HG03280 (cell line): ENCODE measurements at regions not wholly inside any gene's neighbourhood (a gene's known extent, or its start where the extent isn't known, plus 50 kb on each side); places are given as distances from the start of the nearest gene placed in this dataset.

Source experiments
- ATAC-seq: cut with Tn5 transposase; IDR thresholded peaks from one replicate; pipeline ENCODE4 v1.9.1; 2021; ENCODE audit warnings: mild to moderate bottlenecking, moderate library complexity; ENCODE audit not compliant: unreplicated experiment

GRCh38 chr20:6618051-6618450, 149.4 kb upstream of the BMP2 start:
- no peak for ATAC-seq

GRCh38 chr20:6616421-6616820, 151.1 kb upstream of the BMP2 start:
- no peak for ATAC-seq

GRCh38 chr20:6614836-6615235, 152.7 kb upstream of the BMP2 start:
- ATAC-seq = no peak

GRCh38 chr20:6613280-6613861, 154.1 kb upstream of the BMP2 start:
- no peak for ATAC-seq

GRCh38 chr20:6612606-6612923, 154.9 kb upstream of the BMP2 start:
- ATAC-seq = no peak

GRCh38 chr20:6611911-6612605, 155.4 kb upstream of the BMP2 start:
- ATAC-seq = no peak

- no peak for ATAC-seq
Observed at GRCh38 chr20:6606651-6607050, 160.8 kb upstream of the BMP2 start.

- ATAC-seq = no peak
Observed at GRCh38 chr20:6605055-6605935, 162.2 kb upstream of the BMP2 start.

- no peak for ATAC-seq
Observed at GRCh38 chr20:6604179-6604578, 163.3 kb upstream of the BMP2 start.

GRCh38 chr20:6599876-6600735, 167.4 kb upstream of the BMP2 start:
- no peak for ATAC-seq

- ATAC-seq = no peak
Observed at GRCh38 chr20:6595704-6596103, 171.8 kb upstream of the BMP2 start.

- ATAC-seq = no peak
Observed at GRCh38 chr20:6590891-6591637, 176.4 kb upstream of the BMP2 start.

- ATAC-seq = no peak
Observed at GRCh38 chr20:6588296-6588695, 179.2 kb upstream of the BMP2 start.

GRCh38 chr20:6583134-6583738, 184.2 kb upstream of the BMP2 start:
- no peak for ATAC-seq

GRCh38 chr20:6582449-6582848, 185.0 kb upstream of the BMP2 start:
- no peak for ATAC-seq

- no peak for ATAC-seq
Observed at GRCh38 chr20:6580486-6580885, 187.0 kb upstream of the BMP2 start.

GRCh38 chr20:6579824-6580223, 187.7 kb upstream of the BMP2 start:
- ATAC-seq = no peak

GRCh38 chr20:6579417-6579816, 188.1 kb upstream of the BMP2 start:
- ATAC-seq = no peak

- no peak for ATAC-seq
Observed at GRCh38 chr20:6577451-6577850, 190.0 kb upstream of the BMP2 start.

GRCh38 chr20:6576726-6577125, 190.8 kb upstream of the BMP2 start:
- ATAC-seq = no peak
